SK-N-SH (cell line): ENCODE measurements at regions not wholly inside any gene's neighbourhood (a gene's known extent, or its start where the extent isn't known, plus 50 kb on each side); places are given as distances from the start of the nearest gene placed in this dataset.

Experiments used
- EZH2phosphoT487 ChIP-seq: fragments of 200-600 bp; sonication (generic); IDR thresholded peaks from 2 replicates; pipeline ENCODE4 v1.6.1; 2017; ENCODE audit warnings: low read depth, mixed run types, mild to moderate bottlenecking, antibody characterized with exemption, moderate library complexity, borderline replicate concordance
- FOSL2 ChIP-seq: IDR thresholded peaks from 2 replicates; pipeline ENCODE4 v1.4.0; 2012; ENCODE audit warnings: low read depth, mild to moderate bottlenecking, moderate library complexity, borderline replicate concordance
- PBX3 ChIP-seq: IDR thresholded peaks from 2 replicates; pipeline ENCODE4; 2012
- SIN3A ChIP-seq: IDR thresholded peaks from 2 replicates; pipeline ENCODE4 v1.6.1; 2012; ENCODE audit warnings: low read depth, mild to moderate bottlenecking, low read length, moderate library complexity, borderline replicate concordance
- SMC3 ChIP-seq: IDR thresholded peaks from 2 replicates; pipeline ENCODE4 v1.6.1; 2012; ENCODE audit warnings: low read depth, low read length, improper control_type of control experiment
- YY1 ChIP-seq: IDR thresholded peaks from 2 replicates; pipeline ENCODE4 v1.4.0; 2012; ENCODE audit warnings: low read depth, mild to moderate bottlenecking
- TF ChIP-seq, protein P1 (sequence below): IDR thresholded peaks from 2 replicates; pipeline ENCODE4 v1.4.0; 2012; ENCODE audit warnings: low read depth, borderline replicate concordance
- TF ChIP-seq, protein P2 (sequence below): fragments of 200-600 bp; sonication (generic); IDR thresholded peaks from 2 replicates; pipeline ENCODE4 v1.6.1; 2017; ENCODE audit warnings: antibody characterized with exemption, mild to moderate bottlenecking, moderate library complexity

DNA sequence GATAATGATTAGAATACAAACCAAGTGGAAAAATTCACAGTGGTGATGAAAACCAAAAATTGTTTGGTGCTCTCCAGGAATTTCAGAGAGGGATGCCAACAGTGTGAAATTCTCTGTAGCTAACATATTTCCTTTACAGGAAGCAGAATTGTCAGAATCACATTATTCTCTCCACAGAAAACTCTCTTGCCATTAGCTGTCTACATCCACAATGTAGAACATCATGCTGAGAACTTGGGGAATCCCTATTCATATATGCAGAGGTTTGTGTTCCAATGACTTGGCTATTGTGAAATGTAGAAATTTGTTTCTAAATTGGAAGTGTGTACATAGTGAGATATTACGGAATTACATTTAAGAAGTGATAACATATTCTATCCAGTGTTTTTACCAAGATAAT, 142.0 kb downstream of the PCDH7 start:
- TF ChIP-seq, protein P1, sequence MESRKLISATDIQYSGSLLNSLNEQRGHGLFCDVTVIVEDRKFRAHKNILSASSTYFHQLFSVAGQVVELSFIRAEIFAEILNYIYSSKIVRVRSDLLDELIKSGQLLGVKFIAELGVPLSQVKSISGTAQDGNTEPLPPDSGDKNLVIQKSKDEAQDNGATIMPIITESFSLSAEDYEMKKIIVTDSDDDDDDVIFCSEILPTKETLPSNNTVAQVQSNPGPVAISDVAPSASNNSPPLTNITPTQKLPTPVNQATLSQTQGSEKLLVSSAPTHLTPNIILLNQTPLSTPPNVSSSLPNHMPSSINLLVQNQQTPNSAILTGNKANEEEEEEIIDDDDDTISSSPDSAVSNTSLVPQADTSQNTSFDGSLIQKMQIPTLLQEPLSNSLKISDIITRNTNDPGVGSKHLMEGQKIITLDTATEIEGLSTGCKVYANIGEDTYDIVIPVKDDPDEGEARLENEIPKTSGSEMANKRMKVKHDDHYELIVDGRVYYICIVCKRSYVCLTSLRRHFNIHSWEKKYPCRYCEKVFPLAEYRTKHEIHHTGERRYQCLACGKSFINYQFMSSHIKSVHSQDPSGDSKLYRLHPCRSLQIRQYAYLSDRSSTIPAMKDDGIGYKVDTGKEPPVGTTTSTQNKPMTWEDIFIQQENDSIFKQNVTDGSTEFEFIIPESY, result no peak
- TF ChIP-seq, protein P2, sequence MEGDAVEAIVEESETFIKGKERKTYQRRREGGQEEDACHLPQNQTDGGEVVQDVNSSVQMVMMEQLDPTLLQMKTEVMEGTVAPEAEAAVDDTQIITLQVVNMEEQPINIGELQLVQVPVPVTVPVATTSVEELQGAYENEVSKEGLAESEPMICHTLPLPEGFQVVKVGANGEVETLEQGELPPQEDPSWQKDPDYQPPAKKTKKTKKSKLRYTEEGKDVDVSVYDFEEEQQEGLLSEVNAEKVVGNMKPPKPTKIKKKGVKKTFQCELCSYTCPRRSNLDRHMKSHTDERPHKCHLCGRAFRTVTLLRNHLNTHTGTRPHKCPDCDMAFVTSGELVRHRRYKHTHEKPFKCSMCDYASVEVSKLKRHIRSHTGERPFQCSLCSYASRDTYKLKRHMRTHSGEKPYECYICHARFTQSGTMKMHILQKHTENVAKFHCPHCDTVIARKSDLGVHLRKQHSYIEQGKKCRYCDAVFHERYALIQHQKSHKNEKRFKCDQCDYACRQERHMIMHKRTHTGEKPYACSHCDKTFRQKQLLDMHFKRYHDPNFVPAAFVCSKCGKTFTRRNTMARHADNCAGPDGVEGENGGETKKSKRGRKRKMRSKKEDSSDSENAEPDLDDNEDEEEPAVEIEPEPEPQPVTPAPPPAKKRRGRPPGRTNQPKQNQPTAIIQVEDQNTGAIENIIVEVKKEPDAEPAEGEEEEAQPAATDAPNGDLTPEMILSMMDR, result no peak
- TF ChIP-seq SMC3, result no peak
- no peak for TF ChIP-seq PBX3
- TF ChIP-seq SIN3A, result no peak
- no peak for TF ChIP-seq YY1
- no peak for TF ChIP-seq EZH2phosphoT487
- TF ChIP-seq FOSL2, result no peak
